ENCODE measurements at regions not wholly inside any gene's neighbourhood (a gene's known extent, or its start where the extent isn't known, plus 50 kb on each side); places are given as distances from the start of the nearest gene placed in this dataset.

- 47% methylated on average over 4 of the region's 4 CpGs for WGBS (ENCODE audit: low lambda C conversion rate, missing lambda C conversion rate)
- H3K4me2 ChIP-seq, result no peak overlapping the region
- TF ChIP-seq CTCF (IDR thresholded peaks at IDR 0.05; ENCODE audit: poor library complexity), result no peak
- TF ChIP-seq EZH2phosphoT487 (IDR thresholded peaks at IDR 0.05; ENCODE audit: low read depth, severe bottlenecking, unreplicated experiment), result no peak
- TF ChIP-seq EZH2 (IDR thresholded peaks at IDR 0.05; ENCODE audit: borderline replicate concordance), result no peak
Observed at GRCh38 chr13:40210865-40211585, 455.4 kb downstream of the FOXO1 start.

GRCh38 chr13:40211586-40211968, 454.9 kb downstream of the FOXO1 start:
- no peaks in the 10 kb centered on the region for H3K79me2 ChIP-seq
- H4K20me1 ChIP-seq (ENCODE audit: insufficient read depth, poor library complexity, severe bottlenecking), result no peaks in the 10 kb centered on the region
- no peaks in the 10 kb centered on the region for H3K36me3 ChIP-seq (replicated peaks; ENCODE audit: insufficient read depth, low read depth)
- no peak overlapping the region for H3K4me3 ChIP-seq
- no peak overlapping the region for H2AFZ ChIP-seq
- H3K4me2 ChIP-seq, result no peak overlapping the region
- no peak for DNase-seq (ENCODE audit: low spot score)
- no peaks in the 10 kb centered on the region for H3K9me2 ChIP-seq (replicated peaks; ENCODE audit: insufficient read depth)
- no peaks in the 10 kb centered on the region for H3K9me3 ChIP-seq (ENCODE audit: low read depth)
- WGBS (ENCODE audit: low lambda C conversion rate, missing lambda C conversion rate), result 82% methylated on average over 3 of the region's 3 CpGs
- no peaks in the 10 kb centered on the region for H3K27me3 ChIP-seq
- no peaks in the 10 kb centered on the region for H3K4me1 ChIP-seq (ENCODE audit: insufficient read depth)
- no peak overlapping the region for H3K27ac ChIP-seq
- TF ChIP-seq EZH2 (IDR thresholded peaks at IDR 0.05; ENCODE audit: borderline replicate concordance) (no peak), EZH2phosphoT487 (IDR thresholded peaks at IDR 0.05; ENCODE audit: low read depth, severe bottlenecking, unreplicated experiment) (no peak), CTCF (IDR thresholded peaks at IDR 0.05; ENCODE audit: poor library complexity) (no peak)

More at GRCh38 chr13:40210865-40211585, 455.4 kb downstream of the FOXO1 start:
- Histone ChIP-seq H3K79me2 (no peaks in the 10 kb centered on the region), H3K36me3 (replicated peaks; ENCODE audit: insufficient read depth, low read depth) (no peaks in the 10 kb centered on the region), H3K9me3 (ENCODE audit: low read depth) (no peaks in the 10 kb centered on the region), H3K4me1 (ENCODE audit: insufficient read depth) (no peaks in the 10 kb centered on the region), H3K27me3 (no peaks in the 10 kb centered on the region), H3K4me3 (no peak overlapping the region), H3K9me2 (replicated peaks; ENCODE audit: insufficient read depth) (no peaks in the 10 kb centered on the region), H4K20me1 (ENCODE audit: insufficient read depth, poor library complexity, severe bottlenecking) (no peaks in the 10 kb centered on the region), H2AFZ (no peak overlapping the region), H3K27ac (no peak overlapping the region)
- no peak for DNase-seq (ENCODE audit: low spot score)

GRCh38 chr13:40213779-40214178, 452.7 kb downstream of the FOXO1 start:
- Histone ChIP-seq H3K9me2 (replicated peaks; ENCODE audit: insufficient read depth) (no peaks in the 10 kb centered on the region), H3K9me3 (ENCODE audit: low read depth) (no peaks in the 10 kb centered on the region), H3K27ac (no peak overlapping the region), H4K20me1 (ENCODE audit: insufficient read depth, poor library complexity, severe bottlenecking) (no peaks in the 10 kb centered on the region), H3K27me3 (no peaks in the 10 kb centered on the region), H3K4me3 (no peak overlapping the region), H3K4me2 (no peak overlapping the region), H2AFZ (no peak overlapping the region), H3K4me1 (ENCODE audit: insufficient read depth) (peaks cover 3% of the 10 kb centered on the region), H3K79me2 (no peaks in the 10 kb centered on the region), H3K36me3 (replicated peaks; ENCODE audit: insufficient read depth, low read depth) (no peaks in the 10 kb centered on the region)
- TF ChIP-seq EZH2phosphoT487 (IDR thresholded peaks at IDR 0.05; ENCODE audit: low read depth, severe bottlenecking, unreplicated experiment) (no peak), CTCF (IDR thresholded peaks at IDR 0.05; ENCODE audit: poor library complexity) (no peak)
- no peak for DNase-seq (ENCODE audit: low spot score)
